ENCODE measurements at regions not wholly inside any gene's neighbourhood (a gene's known extent, or its start where the extent isn't known, plus 50 kb on each side); places are given as distances from the start of the nearest gene placed in this dataset.

DNA sequence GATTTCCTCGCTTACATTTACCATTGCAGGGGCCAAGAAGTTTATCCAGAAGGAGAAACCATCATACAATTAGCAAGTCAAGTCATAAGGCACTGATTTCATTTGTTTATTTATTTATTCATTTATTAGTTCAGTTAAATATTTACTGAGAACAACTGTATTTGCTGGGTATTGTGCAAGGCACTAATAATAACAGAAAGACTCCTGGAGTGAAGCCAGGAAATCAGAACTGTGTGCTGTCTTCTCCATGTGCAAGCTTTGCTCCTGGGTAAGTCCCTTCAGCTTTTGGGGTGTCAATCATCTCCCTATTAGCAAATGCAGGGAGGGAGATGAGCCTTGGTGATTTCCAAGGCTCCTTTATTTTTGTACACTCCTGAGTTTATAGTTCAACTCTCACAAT, 341.6 kb upstream of the MEIS1 start:
- Histone ChIP-seq H3K27me3 (replicated peaks in 1 of 4; ENCODE audit: control extremely low read depth in 1 of 4, control insufficient read depth in 3 of 4, insufficient read depth in 4 of 4, low read length in 3 of 4) (no peaks in the 10 kb centered on the region), H3K79me2 (ENCODE audit: control insufficient read depth, insufficient read depth, low read length) (no peaks in the 10 kb centered on the region), H3K4me3 (ENCODE audit: control extremely low read depth in 1 of 5, extremely low read depth in 1 of 5, insufficient read depth in 1 of 5, low read depth in 2 of 5, low read length in 4 of 5) (no peak overlapping the region), H2AFZ (ENCODE audit: insufficient read depth, low read depth, low read length, poor library complexity, severe bottlenecking) (no peak overlapping the region), H3K4me1 (ENCODE audit: control insufficient read depth in 2 of 2, insufficient read depth in 2 of 2, low read length in 2 of 2) (no peaks in the 10 kb centered on the region), H3K27ac (ENCODE audit: low read length in 2 of 2) (no peak overlapping the region), H3K36me3 (replicated peaks in 1 of 2; ENCODE audit: control extremely low read depth in 1 of 2, control insufficient read depth in 1 of 2, extremely low read depth in 1 of 2, insufficient read depth in 2 of 2, low read length in 1 of 2) (no peaks in the 10 kb centered on the region), H4K20me1 (ENCODE audit: control insufficient read depth, insufficient read depth, low read length, poor library complexity, severe bottlenecking) (no peaks in the 10 kb centered on the region), H3K9ac (ENCODE audit: low read length) (no peak overlapping the region), H3K4me2 (replicated peaks; ENCODE audit: low read depth, low read length, poor library complexity, severe bottlenecking) (no peak overlapping the region), H3K9me3 (ENCODE audit: control extremely low read depth in 1 of 3, control insufficient read depth in 2 of 3, insufficient read depth in 1 of 3, low read length in 2 of 3) (no peaks in the 10 kb centered on the region)
- intact Hi-C loops (cut with micrococcal nuclease), result no loop called here
- no peaks in the 10 kb centered on the region for H3K27me3 Mint-ChIP-seq
- no peak for DNase-seq
- ChIA-PET POLR2A (no interaction called here), CTCF (no interaction called here)
- H3K27ac Mint-ChIP-seq, result no peak overlapping the region
- 100% methylated on average over 1 of the region's 1 CpG for WGBS (ENCODE audit: insufficient coverage)
- TF ChIP-seq EZH2 (IDR thresholded peaks at IDR 0.05; ENCODE audit: borderline replicate concordance, insufficient read depth, low read depth, low read length, poor library complexity, severe bottlenecking), result no peak
- TF ChIP-seq, protein P1, sequence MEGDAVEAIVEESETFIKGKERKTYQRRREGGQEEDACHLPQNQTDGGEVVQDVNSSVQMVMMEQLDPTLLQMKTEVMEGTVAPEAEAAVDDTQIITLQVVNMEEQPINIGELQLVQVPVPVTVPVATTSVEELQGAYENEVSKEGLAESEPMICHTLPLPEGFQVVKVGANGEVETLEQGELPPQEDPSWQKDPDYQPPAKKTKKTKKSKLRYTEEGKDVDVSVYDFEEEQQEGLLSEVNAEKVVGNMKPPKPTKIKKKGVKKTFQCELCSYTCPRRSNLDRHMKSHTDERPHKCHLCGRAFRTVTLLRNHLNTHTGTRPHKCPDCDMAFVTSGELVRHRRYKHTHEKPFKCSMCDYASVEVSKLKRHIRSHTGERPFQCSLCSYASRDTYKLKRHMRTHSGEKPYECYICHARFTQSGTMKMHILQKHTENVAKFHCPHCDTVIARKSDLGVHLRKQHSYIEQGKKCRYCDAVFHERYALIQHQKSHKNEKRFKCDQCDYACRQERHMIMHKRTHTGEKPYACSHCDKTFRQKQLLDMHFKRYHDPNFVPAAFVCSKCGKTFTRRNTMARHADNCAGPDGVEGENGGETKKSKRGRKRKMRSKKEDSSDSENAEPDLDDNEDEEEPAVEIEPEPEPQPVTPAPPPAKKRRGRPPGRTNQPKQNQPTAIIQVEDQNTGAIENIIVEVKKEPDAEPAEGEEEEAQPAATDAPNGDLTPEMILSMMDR (IDR thresholded peaks at IDR 0.05), result no peak
- no peak for ATAC-seq (ENCODE audit: low read depth)
- H3K9me3 Mint-ChIP-seq (ENCODE audit: insufficient read depth), result peaks cover 3% of the 10 kb centered on the region
- no peaks in the 10 kb centered on the region for H3K4me1 Mint-ChIP-seq
- no peak overlapping the region for H3K4me3 Mint-ChIP-seq

DNA sequence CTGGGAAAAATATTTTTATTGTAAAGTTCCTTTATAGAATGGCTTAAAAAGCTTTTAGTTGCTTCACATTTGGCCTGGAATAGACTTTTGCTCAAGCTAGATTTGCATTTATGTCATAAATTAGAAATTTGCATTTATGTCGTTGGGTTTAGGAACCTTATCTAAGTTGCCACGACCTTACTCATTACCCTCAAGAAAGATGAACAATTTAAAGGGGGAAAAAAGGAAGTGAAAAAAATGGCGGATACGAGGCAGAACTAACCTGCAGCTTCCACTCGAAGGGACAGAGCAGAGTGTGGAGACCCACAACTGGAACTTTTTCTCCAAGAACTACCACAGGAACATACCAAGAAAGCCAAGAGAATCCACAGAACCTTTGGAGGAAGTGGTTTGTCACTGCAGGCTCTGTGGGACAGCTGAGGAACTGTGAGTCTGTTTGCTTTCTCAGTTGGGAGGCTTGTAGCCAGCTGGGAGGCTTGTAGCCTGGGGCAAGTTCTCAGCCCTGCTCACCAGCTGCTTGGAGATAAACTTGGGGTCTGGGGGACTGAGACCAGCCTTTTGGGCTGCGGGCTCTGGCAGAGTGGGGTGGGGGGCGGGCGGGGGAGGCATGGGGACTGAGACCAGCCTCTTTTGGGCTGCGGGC, 349.9 kb upstream of the MEIS1 start:
- intact Hi-C loops (cut with micrococcal nuclease), result no loop called here
- H3K9me3 ChIP-seq (ENCODE audit: control extremely low read depth in 1 of 3, control insufficient read depth in 2 of 3, insufficient read depth in 1 of 3, low read length in 2 of 3), result peaks cover 0 to 2% (median 0%) of the 10 kb centered on the region in 3 donors
- ChIA-PET POLR2A (no interaction called here), CTCF (no interaction called here)
- no peak overlapping the region for H2AFZ ChIP-seq (ENCODE audit: insufficient read depth, low read depth, low read length, poor library complexity, severe bottlenecking)
- H3K27me3 ChIP-seq (replicated peaks in 1 of 4; ENCODE audit: control extremely low read depth in 1 of 4, control insufficient read depth in 3 of 4, insufficient read depth in 4 of 4, low read length in 3 of 4), result peaks cover 0 to 2% (median 1%) of the 10 kb centered on the region in 4 experiments
- no peak overlapping the region for H3K27ac ChIP-seq (ENCODE audit: low read length in 2 of 2)
- Mint-ChIP-seq H3K4me1 (no peaks in the 10 kb centered on the region), H3K27ac (no peak overlapping the region), H3K27me3 (peaks cover 4% of the 10 kb centered on the region), H3K4me3 (no peak overlapping the region), H3K9me3 (ENCODE audit: insufficient read depth) (peaks cover 3% of the 10 kb centered on the region)
- no peaks in the 10 kb centered on the region for H4K20me1 ChIP-seq (ENCODE audit: control insufficient read depth, insufficient read depth, low read length, poor library complexity, severe bottlenecking)
- no peak overlapping the region for H3K4me3 ChIP-seq (ENCODE audit: control extremely low read depth in 1 of 5, extremely low read depth in 1 of 5, insufficient read depth in 1 of 5, low read depth in 2 of 5, low read length in 4 of 5)
- TF ChIP-seq, protein P1 (IDR thresholded peaks at IDR 0.05), result no peak
- TF ChIP-seq EZH2 (IDR thresholded peaks at IDR 0.05; ENCODE audit: borderline replicate concordance, insufficient read depth, low read depth, low read length, poor library complexity, severe bottlenecking), result no peak
- no peaks in the 10 kb centered on the region for H3K4me1 ChIP-seq (ENCODE audit: control insufficient read depth in 2 of 2, insufficient read depth in 2 of 2, low read length in 2 of 2)
- no peaks in the 10 kb centered on the region for H3K79me2 ChIP-seq (ENCODE audit: control insufficient read depth, insufficient read depth, low read length)
- no peak overlapping the region for H3K4me2 ChIP-seq (replicated peaks; ENCODE audit: low read depth, low read length, poor library complexity, severe bottlenecking)
- 85% methylated on average over 3 of the region's 9 CpGs for WGBS (ENCODE audit: insufficient coverage)
- ATAC-seq (ENCODE audit: low read depth) (no peak), DNase-seq (no peak)
- no peaks in the 10 kb centered on the region for H3K36me3 ChIP-seq (replicated peaks in 1 of 2; ENCODE audit: control extremely low read depth in 1 of 2, control insufficient read depth in 1 of 2, extremely low read depth in 1 of 2, insufficient read depth in 2 of 2, low read length in 1 of 2)
- H3K9ac ChIP-seq (ENCODE audit: low read length), result no peak overlapping the region

All from B cell (primary cell).